SK-N-SH treated with all-trans-retinoic acid at 6 μM for 48 hours (cell line): ENCODE measurements at regions not wholly inside any gene's neighbourhood (a gene's known extent, or its start where the extent isn't known, plus 50 kb on each side); places are given as distances from the start of the nearest gene placed in this dataset.

Source experiments
- ATAC-seq: fragments of 200-7000 bp; cut with Tn5 transposase; 3 replicates; pipeline ENCODE4 v1.9.1; 2020; ENCODE audit warnings: mild to moderate bottlenecking, moderate library complexity
- ARNTL ChIP-seq: fragments of 450-650 bp; formaldehyde crosslinking; IDR thresholded peaks from 2 replicates; pipeline ENCODE4 v1.5.0; 2020; ENCODE audit warnings: low read depth, mild to moderate bottlenecking, moderate library complexity, borderline replicate concordance
- BACH2 ChIP-seq: fragments of 250-450 bp; sonication (Bioruptor Pico); IDR thresholded peaks from 2 replicates; pipeline ENCODE4 v1.9.0; 2021; ENCODE audit warnings: mild to moderate bottlenecking, borderline replicate concordance
- CSDC2 ChIP-seq: fragments of 250-450 bp; sonication (Bioruptor Pico); IDR thresholded peaks from 2 replicates; pipeline ENCODE4 v1.5.0; 2020; ENCODE audit warnings: mild to moderate bottlenecking, moderate library complexity
- ESRRG ChIP-seq: fragments of 250-450 bp; sonication (Bioruptor Pico); IDR thresholded peaks from 2 replicates; pipeline ENCODE4 v1.6.1; 2021; ENCODE audit warnings: mild to moderate bottlenecking
- GLIS3 ChIP-seq: fragments of 250-450 bp; sonication (Bioruptor Pico); IDR thresholded peaks from 2 replicates; pipeline ENCODE4 v1.5.0; 2020; ENCODE audit warnings: mild to moderate bottlenecking, moderate library complexity
- ISL1 ChIP-seq: fragments of 250-450 bp; sonication (Bioruptor Pico); IDR thresholded peaks from 2 replicates; pipeline ENCODE4 v2.1.2; 2022; ENCODE audit warnings: mild to moderate bottlenecking, moderate library complexity
- OSR1 ChIP-seq: fragments of 250-450 bp; sonication (Bioruptor Pico); IDR thresholded peaks from 2 replicates; pipeline ENCODE4 v1.8.0; 2022; ENCODE audit warnings: moderate library complexity, mild to moderate bottlenecking, inconsistent platforms
- PPARA ChIP-seq: fragments of 250-450 bp; sonication (Bioruptor Pico); IDR thresholded peaks from 2 replicates; pipeline ENCODE4 v1.5.0; 2020; ENCODE audit warnings: mild to moderate bottlenecking, borderline replicate concordance
- SNAI2 ChIP-seq: fragments of 250-450 bp; sonication (Bioruptor Pico); IDR thresholded peaks from 2 replicates; pipeline ENCODE4 v1.5.0; 2020; ENCODE audit warnings: mild to moderate bottlenecking, moderate library complexity
- TCF4 ChIP-seq: fragments of 250-450 bp; sonication (Bioruptor Pico); IDR thresholded peaks from 2 replicates; pipeline ENCODE4 v1.8.0; 2021; ENCODE audit warnings: mild to moderate bottlenecking, moderate library complexity, borderline replicate concordance
- TOX ChIP-seq: fragments of 250-450 bp; sonication (Bioruptor Pico); IDR thresholded peaks from 2 replicates; pipeline ENCODE4 v1.8.0; 2021; ENCODE audit warnings: mild to moderate bottlenecking, moderate library complexity, borderline replicate concordance
- ZC3H10 ChIP-seq: fragments of 250-450 bp; sonication (Bioruptor Pico); IDR thresholded peaks from 2 replicates; pipeline ENCODE4 v1.5.1; 2021; ENCODE audit warnings: mild to moderate bottlenecking, moderate library complexity
- ZFP30 ChIP-seq: fragments of 450-650 bp; formaldehyde crosslinking; IDR thresholded peaks from 2 replicates; pipeline ENCODE4 v1.5.0; 2022; ENCODE audit warnings: mild to moderate bottlenecking, moderate library complexity
- ZNF565 ChIP-seq: fragments of 450-650 bp; formaldehyde crosslinking; conservative IDR thresholded peaks from 2 replicates; pipeline ENCODE4 v1.5.0; 2020; ENCODE audit warnings: low read depth, mild to moderate bottlenecking, moderate library complexity
- ZNF8 ChIP-seq: fragments of 450-650 bp; formaldehyde crosslinking; IDR thresholded peaks from 2 replicates; pipeline ENCODE4 v1.5.0; 2020; ENCODE audit warnings: mild to moderate bottlenecking, moderate library complexity
- TF ChIP-seq, protein P1 (sequence below): fragments of 250-450 bp; sonication (Bioruptor Pico); IDR thresholded peaks from 2 replicates; pipeline ENCODE4 v1.5.1; 2020; ENCODE audit warnings: low read depth, mild to moderate bottlenecking, moderate library complexity
- TF ChIP-seq, protein P2 (sequence below): fragments of 250-450 bp; sonication (Bioruptor Pico); IDR thresholded peaks from 2 replicates; pipeline ENCODE4 v1.5.1; 2021; ENCODE audit warnings: mild to moderate bottlenecking, moderate library complexity
- TF ChIP-seq, protein P3 (sequence below): fragments of 250-450 bp; sonication (Bioruptor Pico); IDR thresholded peaks from 2 replicates; pipeline ENCODE4 v1.5.0; 2020; ENCODE audit warnings: mild to moderate bottlenecking, moderate library complexity
- TF ChIP-seq, protein P4 (sequence below): fragments of 250-450 bp; sonication (Bioruptor Pico); IDR thresholded peaks from 2 replicates; pipeline ENCODE4 v1.8.0; 2021; ENCODE audit warnings: low read depth, mild to moderate bottlenecking, moderate library complexity, borderline replicate concordance

DNA sequence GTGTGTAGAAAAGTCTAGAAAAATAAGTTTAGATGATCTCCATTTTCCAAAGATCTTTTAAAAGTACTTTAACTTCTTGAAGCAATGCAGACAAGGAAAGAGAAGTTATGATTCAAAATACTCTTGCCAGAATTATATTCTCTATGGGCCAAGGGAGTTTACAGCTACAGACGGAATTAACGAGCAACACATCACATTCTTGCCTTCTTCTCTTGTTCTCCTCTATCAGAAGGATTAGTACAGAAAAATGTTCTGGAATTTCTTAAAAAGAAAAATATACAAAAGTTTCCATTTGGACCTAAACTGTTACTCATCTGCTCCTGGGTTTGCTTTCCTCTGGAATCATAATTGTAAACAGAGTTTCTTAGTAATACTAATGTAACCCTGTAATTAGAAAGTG is 284.7 kb upstream of the HSF2 start:
- TF ChIP-seq PPARA (no peak), ESRRG (CRISPR knock-in tag) (no peak), ZC3H10 (CRISPR knock-in tag) (no peak), BACH2 (CRISPR knock-in tag) (no peak), ISL1 (CRISPR knock-in tag) (no peak), GLIS3 (CRISPR knock-in tag) (no peak), ARNTL (no peak), SNAI2 (CRISPR knock-in tag) (no peak), ZNF8 (CRISPR knock-in tag) (no peak), CSDC2 (CRISPR knock-in tag) (no peak)
- TF ChIP-seq, protein P1, sequence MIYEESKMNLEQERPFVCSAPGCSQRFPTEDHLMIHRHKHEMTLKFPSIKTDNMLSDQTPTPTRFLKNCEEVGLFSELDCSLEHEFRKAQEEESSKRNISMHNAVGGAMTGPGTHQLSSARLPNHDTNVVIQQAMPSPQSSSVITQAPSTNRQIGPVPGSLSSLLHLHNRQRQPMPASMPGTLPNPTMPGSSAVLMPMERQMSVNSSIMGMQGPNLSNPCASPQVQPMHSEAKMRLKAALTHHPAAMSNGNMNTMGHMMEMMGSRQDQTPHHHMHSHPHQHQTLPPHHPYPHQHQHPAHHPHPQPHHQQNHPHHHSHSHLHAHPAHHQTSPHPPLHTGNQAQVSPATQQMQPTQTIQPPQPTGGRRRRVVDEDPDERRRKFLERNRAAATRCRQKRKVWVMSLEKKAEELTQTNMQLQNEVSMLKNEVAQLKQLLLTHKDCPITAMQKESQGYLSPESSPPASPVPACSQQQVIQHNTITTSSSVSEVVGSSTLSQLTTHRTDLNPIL: no peak
- TF ChIP-seq, protein P2, sequence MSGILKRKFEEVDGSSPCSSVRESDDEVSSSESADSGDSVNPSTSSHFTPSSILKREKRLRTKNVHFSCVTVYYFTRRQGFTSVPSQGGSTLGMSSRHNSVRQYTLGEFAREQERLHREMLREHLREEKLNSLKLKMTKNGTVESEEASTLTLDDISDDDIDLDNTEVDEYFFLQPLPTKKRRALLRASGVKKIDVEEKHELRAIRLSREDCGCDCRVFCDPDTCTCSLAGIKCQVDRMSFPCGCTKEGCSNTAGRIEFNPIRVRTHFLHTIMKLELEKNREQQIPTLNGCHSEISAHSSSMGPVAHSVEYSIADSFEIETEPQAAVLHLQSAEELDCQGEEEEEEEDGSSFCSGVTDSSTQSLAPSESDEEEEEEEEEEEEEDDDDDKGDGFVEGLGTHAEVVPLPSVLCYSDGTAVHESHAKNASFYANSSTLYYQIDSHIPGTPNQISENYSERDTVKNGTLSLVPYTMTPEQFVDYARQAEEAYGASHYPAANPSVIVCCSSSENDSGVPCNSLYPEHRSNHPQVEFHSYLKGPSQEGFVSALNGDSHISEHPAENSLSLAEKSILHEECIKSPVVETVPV (CRISPR knock-in tag): no peak
- TF ChIP-seq, protein P3, sequence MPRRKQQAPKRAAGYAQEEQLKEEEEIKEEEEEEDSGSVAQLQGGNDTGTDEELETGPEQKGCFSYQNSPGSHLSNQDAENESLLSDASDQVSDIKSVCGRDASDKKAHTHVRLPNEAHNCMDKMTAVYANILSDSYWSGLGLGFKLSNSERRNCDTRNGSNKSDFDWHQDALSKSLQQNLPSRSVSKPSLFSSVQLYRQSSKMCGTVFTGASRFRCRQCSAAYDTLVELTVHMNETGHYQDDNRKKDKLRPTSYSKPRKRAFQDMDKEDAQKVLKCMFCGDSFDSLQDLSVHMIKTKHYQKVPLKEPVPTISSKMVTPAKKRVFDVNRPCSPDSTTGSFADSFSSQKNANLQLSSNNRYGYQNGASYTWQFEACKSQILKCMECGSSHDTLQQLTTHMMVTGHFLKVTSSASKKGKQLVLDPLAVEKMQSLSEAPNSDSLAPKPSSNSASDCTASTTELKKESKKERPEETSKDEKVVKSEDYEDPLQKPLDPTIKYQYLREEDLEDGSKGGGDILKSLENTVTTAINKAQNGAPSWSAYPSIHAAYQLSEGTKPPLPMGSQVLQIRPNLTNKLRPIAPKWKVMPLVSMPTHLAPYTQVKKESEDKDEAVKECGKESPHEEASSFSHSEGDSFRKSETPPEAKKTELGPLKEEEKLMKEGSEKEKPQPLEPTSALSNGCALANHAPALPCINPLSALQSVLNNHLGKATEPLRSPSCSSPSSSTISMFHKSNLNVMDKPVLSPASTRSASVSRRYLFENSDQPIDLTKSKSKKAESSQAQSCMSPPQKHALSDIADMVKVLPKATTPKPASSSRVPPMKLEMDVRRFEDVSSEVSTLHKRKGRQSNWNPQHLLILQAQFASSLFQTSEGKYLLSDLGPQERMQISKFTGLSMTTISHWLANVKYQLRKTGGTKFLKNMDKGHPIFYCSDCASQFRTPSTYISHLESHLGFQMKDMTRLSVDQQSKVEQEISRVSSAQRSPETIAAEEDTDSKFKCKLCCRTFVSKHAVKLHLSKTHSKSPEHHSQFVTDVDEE: no peak
- TF ChIP-seq, protein P4, sequence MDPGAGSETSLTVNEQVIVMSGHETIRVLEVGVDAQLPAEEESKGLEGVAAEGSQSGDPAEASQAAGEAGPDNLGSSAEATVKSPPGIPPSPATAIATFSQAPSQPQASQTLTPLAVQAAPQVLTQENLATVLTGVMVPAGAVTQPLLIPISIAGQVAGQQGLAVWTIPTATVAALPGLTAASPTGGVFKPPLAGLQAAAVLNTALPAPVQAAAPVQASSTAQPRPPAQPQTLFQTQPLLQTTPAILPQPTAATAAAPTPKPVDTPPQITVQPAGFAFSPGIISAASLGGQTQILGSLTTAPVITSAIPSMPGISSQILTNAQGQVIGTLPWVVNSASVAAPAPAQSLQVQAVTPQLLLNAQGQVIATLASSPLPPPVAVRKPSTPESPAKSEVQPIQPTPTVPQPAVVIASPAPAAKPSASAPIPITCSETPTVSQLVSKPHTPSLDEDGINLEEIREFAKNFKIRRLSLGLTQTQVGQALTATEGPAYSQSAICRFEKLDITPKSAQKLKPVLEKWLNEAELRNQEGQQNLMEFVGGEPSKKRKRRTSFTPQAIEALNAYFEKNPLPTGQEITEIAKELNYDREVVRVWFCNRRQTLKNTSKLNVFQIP: no peak
- TF ChIP-seq, all 23 proteins: peak for 0
- ATAC-seq: no peak

DNA sequence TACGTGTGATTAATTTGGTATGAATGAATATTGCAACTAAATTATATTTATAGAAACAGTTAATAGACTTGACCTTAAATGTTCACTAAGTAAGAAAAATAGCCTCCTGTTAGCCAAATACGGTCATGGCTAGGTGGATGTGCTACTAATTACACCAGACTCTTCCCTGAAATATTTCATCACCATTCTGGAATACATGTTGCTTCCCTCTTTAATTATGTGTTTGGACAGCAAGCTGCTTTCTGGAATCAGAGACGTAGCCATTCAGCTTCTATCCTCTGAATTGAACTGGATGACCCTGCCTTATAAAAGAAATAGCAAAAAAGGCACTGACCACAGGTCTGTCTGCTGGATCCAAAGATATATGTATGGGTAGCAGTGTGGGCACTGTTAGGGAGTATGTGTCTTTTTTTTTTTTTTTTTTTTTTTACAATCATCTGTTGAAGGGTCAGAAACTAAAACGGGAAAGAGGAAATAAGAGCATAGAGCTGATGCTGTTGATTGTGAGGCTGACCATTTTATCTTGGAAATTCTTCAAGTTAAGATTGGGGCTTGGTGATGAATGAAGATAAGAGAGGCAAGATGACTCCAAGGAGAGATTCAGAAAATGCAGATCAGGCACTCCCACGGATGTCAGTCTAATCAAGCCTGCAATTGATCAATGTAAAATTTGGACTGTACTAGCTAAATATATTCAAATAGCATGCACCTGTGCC is 283.2 kb upstream of the HSF2 start:
- no peak for ATAC-seq
- TF ChIP-seq ZNF565 (CRISPR knock-in tag): no peak
- no peak for TF ChIP-seq CSDC2 (CRISPR knock-in tag)
- TF ChIP-seq BACH2 (CRISPR knock-in tag): no peak
- no peak for TF ChIP-seq OSR1 (CRISPR knock-in tag)
- TF ChIP-seq ZFP30 (CRISPR knock-in tag): no peak
- TF ChIP-seq, protein P3: no peak
- no peak for TF ChIP-seq ZC3H10 (CRISPR knock-in tag)
- TF ChIP-seq TOX (CRISPR knock-in tag): no peak
- no peak for TF ChIP-seq SNAI2 (CRISPR knock-in tag)
- TF ChIP-seq TCF4 (CRISPR knock-in tag): no peak
- TF ChIP-seq GLIS3 (CRISPR knock-in tag): no peak
- no peak for TF ChIP-seq ISL1 (CRISPR knock-in tag)
